ENCODE measurements at regions not wholly inside any gene's neighbourhood (a gene's known extent, or its start where the extent isn't known, plus 50 kb on each side); places are given as distances from the start of the nearest gene placed in this dataset.

DNA sequence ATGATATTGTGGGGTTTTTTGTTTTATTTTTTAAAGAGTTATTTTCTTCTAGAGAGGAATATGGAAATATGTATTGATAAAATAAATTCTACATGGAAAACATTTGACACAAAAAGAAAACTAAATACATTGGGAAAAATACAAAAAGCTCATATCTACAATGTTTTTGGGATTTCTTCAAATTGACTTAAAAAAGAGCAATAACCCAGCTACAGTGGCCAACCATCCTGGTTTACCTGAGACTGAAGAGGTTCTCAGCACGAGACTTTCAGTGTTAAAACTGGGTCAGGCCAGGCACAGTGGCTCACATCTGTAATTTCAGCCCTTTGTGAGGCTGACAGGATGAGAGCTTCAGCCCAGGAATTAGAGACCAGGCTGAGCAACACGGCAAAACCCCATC lies 56.7 kb upstream of the MYCN start:
- TF ChIP-seq CTCF (IDR thresholded peaks at IDR 0.05) (no peak), POLR2A (IDR thresholded peaks at IDR 0.05) (no peak)
